Stromal cell of bone marrow (primary cell): ENCODE measurements at regions not wholly inside any gene's neighbourhood (a gene's known extent, or its start where the extent isn't known, plus 50 kb on each side); places are given as distances from the start of the nearest gene placed in this dataset.

Source experiments
- DNase-seq: peaks from one replicate; pipeline ENCODE4 v3.0.0-alpha.2; 2012; ENCODE audit warnings: low read depth

- no peak for DNase-seq
These were observed 61.6 kb upstream of the HS6ST1 start for GRCh38 chr2:128380061-128380889.

- DNase-seq, result no peak
These were observed 62.6 kb upstream of the HS6ST1 start for GRCh38 chr2:128380961-128381938.

GRCh38 chr2:128384446-128384845 is 65.8 kb upstream of the HS6ST1 start:
- no peak for DNase-seq

GRCh38 chr2:128384956-128385355 is 66.3 kb upstream of the HS6ST1 start:
- no peak for DNase-seq

GRCh38 chr2:128385365-128385764 is 66.7 kb upstream of the HS6ST1 start:
- DNase-seq, result no peak

GRCh38 chr2:128386066-128386465 is 67.4 kb upstream of the HS6ST1 start:
- DNase-seq, result no peak

GRCh38 chr2:128388499-128388941 is 69.9 kb upstream of the HS6ST1 start:
- no peak for DNase-seq

- no peak for DNase-seq
These were observed 70.9 kb upstream of the HS6ST1 start for GRCh38 chr2:128389388-128390086.

- no peak for DNase-seq
These were observed 71.8 kb upstream of the HS6ST1 start for GRCh38 chr2:128390256-128390990.

GRCh38 chr2:128390991-128391630 is 72.4 kb upstream of the HS6ST1 start:
- no peak for DNase-seq

GRCh38 chr2:128391679-128392078 is 73.0 kb upstream of the HS6ST1 start:
- no peak for DNase-seq

GRCh38 chr2:128392207-128392606 is 73.5 kb upstream of the HS6ST1 start:
- no peak for DNase-seq

GRCh38 chr2:128394007-128394730 is 75.5 kb upstream of the HS6ST1 start:
- no peak for DNase-seq

GRCh38 chr2:128395196-128395595 is 76.5 kb upstream of the HS6ST1 start:
- DNase-seq, result no peak

GRCh38 chr2:128395640-128396499 is 77.2 kb upstream of the HS6ST1 start:
- no peak for DNase-seq

- no peak for DNase-seq
These were observed 77.8 kb upstream of the HS6ST1 start for GRCh38 chr2:128396500-128396891.

GRCh38 chr2:128396946-128397345 is 78.3 kb upstream of the HS6ST1 start:
- no peak for DNase-seq

GRCh38 chr2:128399256-128399655 is 80.6 kb upstream of the HS6ST1 start:
- no peak for DNase-seq

GRCh38 chr2:128399690-128400291 is 81.1 kb upstream of the HS6ST1 start:
- no peak for DNase-seq
